ENCODE measurements at regions not wholly inside any gene's neighbourhood (a gene's known extent, or its start where the extent isn't known, plus 50 kb on each side); places are given as distances from the start of the nearest gene placed in this dataset.

GRCh38 chr14:87712396-87713090 is 280.4 kb downstream of the GALC start:
- no peaks in the 10 kb centered on the region for H3K27me3 ChIP-seq (ENCODE audit: control insufficient read depth in 2 of 2, insufficient read depth in 1 of 2, low read length in 1 of 2)
- H3K27ac ChIP-seq (ENCODE audit: low read depth in 1 of 2, low read length in 1 of 2): no peak overlapping the region
- no peaks in the 10 kb centered on the region for H3K9me3 ChIP-seq (ENCODE audit: control insufficient read depth in 2 of 2, insufficient read depth in 1 of 2, low read length in 1 of 2)
- H3K36me3 ChIP-seq (ENCODE audit: control insufficient read depth in 2 of 2, insufficient read depth in 2 of 2, low read length in 1 of 2): no peaks in the 10 kb centered on the region
- no peak overlapping the region for H3K4me3 ChIP-seq (ENCODE audit: low read length in 2 of 2)
- no peaks in the 10 kb centered on the region for H3K4me1 ChIP-seq (ENCODE audit: control insufficient read depth in 2 of 2, insufficient read depth in 2 of 2, low read length in 2 of 2)
- DNase-seq (ENCODE audit: low read depth in 6 of 9, low spot score in 9 of 9): no peak
- 83% methylated on average over 6 of the region's 6 CpGs for WGBS

GRCh38 chr14:87705439-87705896 is 287.5 kb downstream of the GALC start:
- 73% methylated on average over 1 of the region's 1 CpG for WGBS

GRCh38 chr14:87698481-87698880 is 294.5 kb downstream of the GALC start:
- no peaks in the 10 kb centered on the region for H3K36me3 ChIP-seq (ENCODE audit: control insufficient read depth in 2 of 2, insufficient read depth in 2 of 2, low read length in 1 of 2)
- no peak for DNase-seq (ENCODE audit: low read depth in 6 of 9, low spot score in 9 of 9)
- 88% methylated on average over 3 of the region's 3 CpGs for WGBS
- no peak overlapping the region for H3K27ac ChIP-seq (ENCODE audit: low read depth in 1 of 2, low read length in 1 of 2)
- H3K4me1 ChIP-seq (ENCODE audit: control insufficient read depth in 2 of 2, insufficient read depth in 2 of 2, low read length in 2 of 2): no peaks in the 10 kb centered on the region
- no peaks in the 10 kb centered on the region for H3K27me3 ChIP-seq (ENCODE audit: control insufficient read depth in 2 of 2, insufficient read depth in 1 of 2, low read length in 1 of 2)
- no peak overlapping the region for H3K4me3 ChIP-seq (ENCODE audit: low read length in 2 of 2)
- H3K9me3 ChIP-seq (ENCODE audit: control insufficient read depth in 2 of 2, insufficient read depth in 1 of 2, low read length in 1 of 2): no peaks in the 10 kb centered on the region

More at GRCh38 chr14:87705439-87705896, 287.5 kb downstream of the GALC start:
- H3K4me3 ChIP-seq (ENCODE audit: low read length in 2 of 2): no peak overlapping the region
- no peaks in the 10 kb centered on the region for H3K9me3 ChIP-seq (ENCODE audit: control insufficient read depth in 2 of 2, insufficient read depth in 1 of 2, low read length in 1 of 2)
- no peaks in the 10 kb centered on the region for H3K27me3 ChIP-seq (ENCODE audit: control insufficient read depth in 2 of 2, insufficient read depth in 1 of 2, low read length in 1 of 2)
- no peaks in the 10 kb centered on the region for H3K4me1 ChIP-seq (ENCODE audit: control insufficient read depth in 2 of 2, insufficient read depth in 2 of 2, low read length in 2 of 2)
- H3K27ac ChIP-seq (ENCODE audit: low read depth in 1 of 2, low read length in 1 of 2): no peak overlapping the region
- DNase-seq (ENCODE audit: low read depth in 6 of 9, low spot score in 9 of 9): no peak
- H3K36me3 ChIP-seq (ENCODE audit: control insufficient read depth in 2 of 2, insufficient read depth in 2 of 2, low read length in 1 of 2): no peaks in the 10 kb centered on the region

GRCh38 chr14:87696485-87696884 is 296.5 kb downstream of the GALC start:
- 59% methylated on average over 1 of the region's 1 CpG for WGBS
- Histone ChIP-seq H3K36me3 (ENCODE audit: control insufficient read depth in 2 of 2, insufficient read depth in 2 of 2, low read length in 1 of 2) (no peaks in the 10 kb centered on the region), H3K4me3 (ENCODE audit: low read length in 2 of 2) (no peak overlapping the region), H3K27me3 (ENCODE audit: control insufficient read depth in 2 of 2, insufficient read depth in 1 of 2, low read length in 1 of 2) (no peaks in the 10 kb centered on the region), H3K9me3 (ENCODE audit: control insufficient read depth in 2 of 2, insufficient read depth in 1 of 2, low read length in 1 of 2) (no peaks in the 10 kb centered on the region), H3K27ac (ENCODE audit: low read depth in 1 of 2, low read length in 1 of 2) (no peak overlapping the region), H3K4me1 (ENCODE audit: control insufficient read depth in 2 of 2, insufficient read depth in 2 of 2, low read length in 2 of 2) (no peaks in the 10 kb centered on the region)
- DNase-seq (ENCODE audit: low read depth in 6 of 9, low spot score in 9 of 9): no peak

GRCh38 chr14:87691042-87691881 is 301.7 kb downstream of the GALC start:
- Histone ChIP-seq H3K4me1 (ENCODE audit: control insufficient read depth in 2 of 2, insufficient read depth in 2 of 2, low read length in 2 of 2) (no peaks in the 10 kb centered on the region), H3K27ac (ENCODE audit: low read depth in 1 of 2, low read length in 1 of 2) (no peak overlapping the region), H3K4me3 (ENCODE audit: low read length in 2 of 2) (no peak overlapping the region), H3K36me3 (ENCODE audit: control insufficient read depth in 2 of 2, insufficient read depth in 2 of 2, low read length in 1 of 2) (no peaks in the 10 kb centered on the region), H3K9me3 (ENCODE audit: control insufficient read depth in 2 of 2, insufficient read depth in 1 of 2, low read length in 1 of 2) (no peaks in the 10 kb centered on the region), H3K27me3 (ENCODE audit: control insufficient read depth in 2 of 2, insufficient read depth in 1 of 2, low read length in 1 of 2) (no peaks in the 10 kb centered on the region)
- WGBS: 80% methylated on average over 15 of the region's 15 CpGs
- DNase-seq (ENCODE audit: low read depth in 6 of 9, low spot score in 9 of 9): no peak

- DNase-seq (ENCODE audit: low read depth in 6 of 9, low spot score in 9 of 9): no peak
- Histone ChIP-seq H3K36me3 (ENCODE audit: control insufficient read depth in 2 of 2, insufficient read depth in 2 of 2, low read length in 1 of 2) (no peaks in the 10 kb centered on the region), H3K27ac (ENCODE audit: low read depth in 1 of 2, low read length in 1 of 2) (no peak overlapping the region), H3K9me3 (ENCODE audit: control insufficient read depth in 2 of 2, insufficient read depth in 1 of 2, low read length in 1 of 2) (no peaks in the 10 kb centered on the region), H3K4me3 (ENCODE audit: low read length in 2 of 2) (no peak overlapping the region), H3K27me3 (ENCODE audit: control insufficient read depth in 2 of 2, insufficient read depth in 1 of 2, low read length in 1 of 2) (no peaks in the 10 kb centered on the region), H3K4me1 (ENCODE audit: control insufficient read depth in 2 of 2, insufficient read depth in 2 of 2, low read length in 2 of 2) (no peaks in the 10 kb centered on the region)
- 28% methylated on average over 3 of the region's 3 CpGs for WGBS
These were observed 302.8 kb downstream of the GALC start for GRCh38 chr14:87690076-87690613.

GRCh38 chr14:87688524-87688923 is 304.5 kb downstream of the GALC start:
- H3K4me3 ChIP-seq (ENCODE audit: low read length in 2 of 2): no peak overlapping the region
- no peak for DNase-seq (ENCODE audit: low read depth in 6 of 9, low spot score in 9 of 9)
- WGBS: 91% methylated on average over 3 of the region's 3 CpGs

GRCh38 chr14:87687420-87687819 is 305.6 kb downstream of the GALC start:
- Histone ChIP-seq H3K4me3 (ENCODE audit: low read length in 2 of 2) (no peak overlapping the region), H3K36me3 (ENCODE audit: control insufficient read depth in 2 of 2, insufficient read depth in 2 of 2, low read length in 1 of 2) (no peaks in the 10 kb centered on the region), H3K4me1 (ENCODE audit: control insufficient read depth in 2 of 2, insufficient read depth in 2 of 2, low read length in 2 of 2) (no peaks in the 10 kb centered on the region), H3K9me3 (ENCODE audit: control insufficient read depth in 2 of 2, insufficient read depth in 1 of 2, low read length in 1 of 2) (no peaks in the 10 kb centered on the region), H3K27me3 (ENCODE audit: control insufficient read depth in 2 of 2, insufficient read depth in 1 of 2, low read length in 1 of 2) (no peaks in the 10 kb centered on the region), H3K27ac (ENCODE audit: low read depth in 1 of 2, low read length in 1 of 2) (no peak overlapping the region)
- 83% methylated on average over 7 of the region's 7 CpGs for WGBS
- peak in 1 of 9 donors; percentile 1 for DNase-seq (ENCODE audit: low read depth in 6 of 9, low spot score in 9 of 9)

More at GRCh38 chr14:87688524-87688923, 304.5 kb downstream of the GALC start:
- no peaks in the 10 kb centered on the region for H3K4me1 ChIP-seq (ENCODE audit: control insufficient read depth in 2 of 2, insufficient read depth in 2 of 2, low read length in 2 of 2)
- H3K9me3 ChIP-seq (ENCODE audit: control insufficient read depth in 2 of 2, insufficient read depth in 1 of 2, low read length in 1 of 2): no peaks in the 10 kb centered on the region
- no peaks in the 10 kb centered on the region for H3K36me3 ChIP-seq (ENCODE audit: control insufficient read depth in 2 of 2, insufficient read depth in 2 of 2, low read length in 1 of 2)
- H3K27me3 ChIP-seq (ENCODE audit: control insufficient read depth in 2 of 2, insufficient read depth in 1 of 2, low read length in 1 of 2): no peaks in the 10 kb centered on the region
- H3K27ac ChIP-seq (ENCODE audit: low read depth in 1 of 2, low read length in 1 of 2): no peak overlapping the region

GRCh38 chr14:87686746-87687145 is 306.2 kb downstream of the GALC start:
- H3K4me1 ChIP-seq (ENCODE audit: control insufficient read depth in 2 of 2, insufficient read depth in 2 of 2, low read length in 2 of 2): no peaks in the 10 kb centered on the region
- no peaks in the 10 kb centered on the region for H3K27me3 ChIP-seq (ENCODE audit: control insufficient read depth in 2 of 2, insufficient read depth in 1 of 2, low read length in 1 of 2)
- no peak overlapping the region for H3K27ac ChIP-seq (ENCODE audit: low read depth in 1 of 2, low read length in 1 of 2)
- H3K36me3 ChIP-seq (ENCODE audit: control insufficient read depth in 2 of 2, insufficient read depth in 2 of 2, low read length in 1 of 2): no peaks in the 10 kb centered on the region
- H3K4me3 ChIP-seq (ENCODE audit: low read length in 2 of 2): no peak overlapping the region
- no peaks in the 10 kb centered on the region for H3K9me3 ChIP-seq (ENCODE audit: control insufficient read depth in 2 of 2, insufficient read depth in 1 of 2, low read length in 1 of 2)
- 92% methylated on average over 1 of the region's 1 CpG for WGBS
- DNase-seq (ENCODE audit: low read depth in 6 of 9, low spot score in 9 of 9): no peak

All from thymus (tissue), 11 donors.